Small intestine (tissue), 7 donors: ENCODE measurements at regions not wholly inside any gene's neighbourhood (a gene's known extent, or its start where the extent isn't known, plus 50 kb on each side); places are given as distances from the start of the nearest gene placed in this dataset.
"Not testable (repeated sequence)": the region's sequence is repeated elsewhere in the genome, so short reads cannot be mapped to it uniquely, and the experiment has no call there.

Experiments used
- DNase-seq, 2 donors: peaks; one replicate each; pipeline versions ENCODE4 v3.0.0 to v3.0.0-alpha.2; 2013
- FAIRE-seq: peaks from 2 replicates; lab custom pipeline; 2012; peaks lifted over from hg19 to GRCh38; lab: Jason Lieb, UNC
- H3K27ac ChIP-seq, 3 donors: one replicate each; pipeline ENCODE4 v1.5.1; 2013; ENCODE audit warnings: low read length in 2 of 3, mild to moderate bottlenecking in 2 of 3, control low read depth in 1 of 3, inconsistent platforms in 1 of 3, low read depth in 1 of 3, moderate library complexity in 1 of 3
- H3K27me3 ChIP-seq, 3 donors: one replicate each; pipeline ENCODE4 v1.6.1; 2013; ENCODE audit warnings: low read length in 3 of 3, inconsistent platforms in 1 of 3; ENCODE audit not compliant: control insufficient read depth in 3 of 3, insufficient read depth in 3 of 3
- H3K36me3 ChIP-seq, 3 donors: one replicate each; pipeline ENCODE4 v1.6.1; 2013; ENCODE audit warnings: low read length in 3 of 3, inconsistent platforms in 1 of 3, low read depth in 1 of 3, mild to moderate bottlenecking in 1 of 3, moderate library complexity in 1 of 3; ENCODE audit not compliant: control insufficient read depth in 3 of 3, insufficient read depth in 2 of 3
- H3K4me1 ChIP-seq, 3 donors: one replicate each; pipeline ENCODE4 v1.6.1; 2013; ENCODE audit warnings: low read length in 2 of 3, inconsistent platforms in 1 of 3, low read depth in 1 of 3, mild to moderate bottlenecking in 1 of 3, moderate library complexity in 1 of 3; ENCODE audit not compliant: control insufficient read depth in 3 of 3, insufficient read depth in 2 of 3
- H3K4me3 ChIP-seq, 3 donors: one replicate each; pipeline ENCODE4 v1.5.1; 2013; ENCODE audit warnings: low read length in 3 of 3, control low read depth in 1 of 3, inconsistent platforms in 1 of 3, low read depth in 1 of 3, mild to moderate bottlenecking in 1 of 3, moderate library complexity in 1 of 3
- H3K9me3 ChIP-seq, 2 donors: one replicate each; pipeline ENCODE4 v1.6.1; 2013; ENCODE audit warnings: low read depth in 1 of 2, low read length in 1 of 2; ENCODE audit not compliant: control insufficient read depth in 2 of 2, insufficient read depth in 1 of 2
- WGBS, 3 donors: extraction: QIAGEN DNeasy Blood & Tissue Kit; methylation state at CpG; one replicate each; pipeline ENCODE4 v1.1.7; 2013; 5-methylcytosine and 5-hydroxymethylcytosine counted together
- donor health status: healthy with polysubstance abuse.
- donor health status: control.
- donor health status: control.
- donor health status: Bipolar disorder and iron deficiency.
- donor health status: healthy.

GRCh38 chr14:19306405-19306804 lies 127.7 kb downstream of the POTEG start:
- not testable (repeated sequence) for FAIRE-seq, H3K27me3 ChIP-seq, H3K36me3 ChIP-seq, H3K4me3 ChIP-seq, H3K9me3 ChIP-seq, H3K27ac ChIP-seq, H3K4me1 ChIP-seq, DNase-seq
- no CpG with 5 or more reads among the region's 5 CpGs for WGBS, 3 donors

GRCh38 chr14:19311023-19311422 lies 123.1 kb downstream of the POTEG start:
- not testable (repeated sequence) for H3K4me1 ChIP-seq, H3K27ac ChIP-seq, H3K36me3 ChIP-seq, H3K27me3 ChIP-seq, DNase-seq, H3K9me3 ChIP-seq, H3K4me3 ChIP-seq, FAIRE-seq
- WGBS, 3 donors: 36 to 50% methylated on average over 1 of the region's 1 CpG; no CpG with 5 or more reads in 1 of the 3 donors

GRCh38 chr14:19330678-19331077 lies 103.5 kb downstream of the POTEG start:
- not testable (repeated sequence) for H3K27me3 ChIP-seq, H3K4me3 ChIP-seq, H3K36me3 ChIP-seq, FAIRE-seq, H3K4me1 ChIP-seq, DNase-seq, H3K9me3 ChIP-seq, H3K27ac ChIP-seq
- WGBS, 3 donors: no CpG with 5 or more reads among the region's 3 CpGs

DNA sequence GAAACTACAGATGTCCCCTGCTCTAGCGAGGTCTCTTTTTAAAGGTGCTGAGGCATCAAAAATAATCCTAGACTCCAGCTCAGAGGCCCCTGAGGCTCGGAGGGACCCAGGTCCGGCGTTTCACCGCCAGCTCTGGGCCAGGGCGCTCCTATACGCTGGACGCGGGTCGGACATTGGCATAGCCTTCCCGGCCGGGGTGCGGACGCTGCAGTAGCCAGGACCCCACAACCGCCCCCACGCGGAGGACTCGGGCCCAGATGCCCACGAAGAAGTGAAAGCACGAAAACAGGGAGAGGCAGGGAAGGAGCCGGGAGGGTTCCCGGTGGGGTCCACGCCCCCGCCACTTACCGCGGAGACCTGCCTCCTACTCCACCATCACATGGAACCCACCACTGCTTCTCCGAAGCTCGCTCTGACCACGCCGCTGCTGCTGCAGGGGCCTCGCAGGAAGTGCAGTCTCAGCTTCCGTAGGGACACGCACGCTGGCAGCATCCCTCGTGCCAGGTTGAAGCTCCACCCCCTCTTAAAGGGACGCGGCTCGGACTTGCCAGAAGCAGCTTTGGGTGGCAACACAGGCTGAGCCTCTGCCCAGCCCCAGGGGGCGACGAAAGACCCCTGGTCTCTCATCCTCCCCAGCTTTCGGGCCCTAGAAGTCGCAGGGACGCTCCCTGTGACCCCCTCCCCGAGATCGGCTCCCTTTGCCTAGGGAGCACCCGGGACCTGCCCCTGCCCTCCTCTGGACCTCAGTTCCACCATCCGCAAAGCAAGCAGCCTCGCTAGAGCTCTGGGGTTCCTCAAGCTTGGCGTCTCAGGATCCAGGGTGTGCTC lies 96.7 kb downstream of the POTEG start:
- WGBS, 3 donors: 68 to 74% methylated on average over 5 to 6 of the region's 49 CpGs; no CpG with 5 or more reads in 1 of the 3 donors
- not testable (repeated sequence) for FAIRE-seq, H3K36me3 ChIP-seq, H3K27me3 ChIP-seq, H3K4me3 ChIP-seq, H3K4me1 ChIP-seq, DNase-seq, H3K9me3 ChIP-seq, H3K27ac ChIP-seq

DNA sequence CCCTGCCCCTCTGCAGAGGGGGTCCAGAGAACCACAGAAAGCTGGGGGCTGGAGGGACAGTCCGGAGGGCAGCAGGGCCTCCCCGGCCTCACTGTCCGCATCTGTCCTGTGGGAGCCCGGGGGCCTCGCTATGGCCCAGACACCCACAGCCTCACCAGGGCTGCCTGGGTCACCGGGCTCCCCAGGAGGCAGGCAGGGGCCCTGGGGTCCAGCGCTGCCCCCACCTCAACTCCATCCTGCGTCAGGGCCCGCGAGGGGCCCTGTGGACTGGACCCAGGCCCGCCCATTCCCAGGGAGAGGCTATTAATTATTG lies 96.1 kb downstream of the POTEG start:
- H3K9me3 ChIP-seq, H3K4me3 ChIP-seq, H3K4me1 ChIP-seq, FAIRE-seq, H3K27ac ChIP-seq, H3K36me3 ChIP-seq, DNase-seq, H3K27me3 ChIP-seq: not testable (repeated sequence)
- no CpG with 5 or more reads among the region's 11 CpGs for WGBS, 3 donors

DNA sequence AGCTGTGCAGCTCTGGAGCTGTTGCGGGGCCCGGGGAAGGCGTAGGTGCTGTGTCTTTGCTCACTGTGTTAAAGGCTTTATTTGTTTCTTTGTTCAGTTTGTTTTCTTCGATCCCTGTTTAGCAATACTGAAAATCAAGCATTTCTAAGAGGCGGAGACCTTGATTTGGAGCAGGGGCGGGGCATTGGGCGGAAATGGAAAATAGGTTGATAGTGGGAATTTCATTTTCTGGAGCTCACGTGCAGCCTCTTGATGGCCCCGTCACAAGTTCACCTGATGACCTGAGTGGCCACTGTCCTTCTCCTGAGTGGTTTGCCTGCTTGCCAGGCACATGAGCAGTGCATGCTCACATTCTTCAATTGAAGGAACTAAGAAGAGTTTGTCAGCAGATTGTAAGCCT lies 93.2 kb downstream of the POTEG start:
- not testable (repeated sequence) for H3K4me3 ChIP-seq, H3K4me1 ChIP-seq, H3K36me3 ChIP-seq, DNase-seq, FAIRE-seq, H3K27ac ChIP-seq, H3K9me3 ChIP-seq, H3K27me3 ChIP-seq
- WGBS, 3 donors: 72 to 79% (median 75%) methylated on average over 6 to 9 of the region's 9 CpGs

DNA sequence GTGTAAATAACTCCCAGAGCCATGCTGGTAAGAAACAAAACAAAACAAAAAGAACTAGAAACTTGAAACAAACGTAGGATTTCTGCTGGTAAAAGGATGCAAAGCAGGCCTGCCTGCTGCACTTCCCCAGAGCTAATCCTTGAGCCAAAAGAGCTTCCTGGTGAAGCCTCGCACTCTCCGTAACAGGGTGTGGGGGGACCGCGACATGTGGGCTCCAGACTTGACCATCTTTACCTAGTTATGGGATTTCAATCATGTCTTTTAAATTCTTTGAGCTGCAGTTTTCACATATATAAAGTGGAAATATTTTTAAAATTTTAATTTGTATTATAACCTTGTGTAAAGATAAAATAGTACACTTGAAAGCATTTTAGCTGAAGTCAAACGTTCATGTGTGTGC lies 92.5 kb downstream of the POTEG start:
- not testable (repeated sequence) for H3K27ac ChIP-seq, H3K9me3 ChIP-seq, FAIRE-seq, H3K27me3 ChIP-seq, DNase-seq, H3K4me1 ChIP-seq, H3K4me3 ChIP-seq, H3K36me3 ChIP-seq
- WGBS, 3 donors: 83 to 93% (median 88%) methylated on average over 4 of the region's 6 CpGs

DNA sequence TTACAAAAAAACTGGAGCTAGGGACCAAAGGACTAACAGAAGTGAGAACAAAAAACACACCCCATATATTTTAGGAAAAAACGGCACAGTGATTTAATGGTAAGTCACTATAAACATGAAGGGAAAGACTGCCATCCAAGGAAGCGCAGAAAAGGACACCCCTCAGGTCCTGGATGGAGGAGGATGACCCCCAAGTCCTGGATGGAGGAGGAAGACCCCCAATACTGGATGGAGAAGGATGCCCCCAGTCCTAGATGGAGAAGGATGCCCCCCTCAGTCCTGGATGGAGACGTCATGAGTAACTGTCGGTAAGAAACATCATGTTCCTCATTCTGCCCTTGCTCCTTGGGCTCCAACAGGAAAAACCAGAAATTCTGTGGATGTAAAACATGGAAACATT lies 89.9 kb downstream of the POTEG start:
- not testable (repeated sequence) for H3K27me3 ChIP-seq, DNase-seq, H3K36me3 ChIP-seq, H3K27ac ChIP-seq, H3K4me1 ChIP-seq, FAIRE-seq, H3K9me3 ChIP-seq, H3K4me3 ChIP-seq
- 52 to 72% (median 60%) methylated on average over 4 of the region's 4 CpGs for WGBS, 3 donors

DNA sequence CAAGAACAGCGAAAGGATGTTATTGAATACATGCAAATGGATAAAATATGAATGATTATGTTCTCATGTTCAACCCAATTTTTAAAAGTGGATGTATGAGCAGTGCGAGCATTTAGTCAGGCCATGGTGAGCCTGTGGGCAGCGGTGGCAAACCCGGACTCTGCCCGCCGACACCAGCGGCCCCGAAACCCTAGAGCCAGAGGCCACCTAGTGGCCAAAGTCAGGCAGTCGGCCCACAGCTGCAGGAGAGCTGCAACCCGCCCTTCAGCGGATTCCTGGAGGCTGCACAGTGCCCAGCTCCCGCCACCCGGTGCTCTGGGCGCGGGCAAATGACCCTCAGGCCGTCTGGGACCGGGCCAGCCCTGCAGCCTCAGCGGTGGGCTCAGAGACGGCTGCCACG lies 89.5 kb downstream of the POTEG start:
- WGBS, 3 donors: 58 to 78% (median 69%) methylated on average over 2 of the region's 20 CpGs
- not testable (repeated sequence) for H3K4me3 ChIP-seq, H3K9me3 ChIP-seq, DNase-seq, H3K4me1 ChIP-seq, H3K36me3 ChIP-seq, H3K27me3 ChIP-seq, FAIRE-seq, H3K27ac ChIP-seq
